ENCODE measurements at regions not wholly inside any gene's neighbourhood (a gene's known extent, or its start where the extent isn't known, plus 50 kb on each side); places are given as distances from the start of the nearest gene placed in this dataset.

DNA sequence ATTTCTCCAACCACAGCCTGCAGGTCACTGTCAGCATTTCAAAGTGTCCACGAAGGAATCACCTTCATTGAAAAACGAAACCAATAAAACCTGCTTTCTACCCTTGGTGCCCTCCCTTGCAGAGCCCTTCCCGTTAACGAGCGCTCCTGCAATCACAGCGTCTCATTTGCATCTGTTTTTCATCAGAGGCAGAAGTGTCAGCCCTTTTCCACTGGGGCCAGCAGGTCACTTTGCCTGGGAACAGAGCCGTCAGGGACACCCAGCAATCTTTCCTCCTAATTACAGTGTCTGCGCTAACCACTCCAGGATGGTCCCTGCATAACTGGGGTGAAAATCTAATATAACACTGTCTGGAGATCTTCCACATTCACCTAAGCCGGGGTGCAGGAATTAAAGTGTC, 85.3 kb downstream of the PSMG1 start:
- no peak overlapping the region for H3K4me3 Mint-ChIP-seq
- ATAC-seq (no peak), DNase-seq (no peak)
- H3K27me3 Mint-ChIP-seq, result peaks cover 40% of the 10 kb centered on the region
- no peak overlapping the region for H3K27ac Mint-ChIP-seq
- H3K36me3 Mint-ChIP-seq (ENCODE audit: low read depth), result no peaks in the 10 kb centered on the region
- peaks cover 4% of the 10 kb centered on the region for H3K4me1 Mint-ChIP-seq
- no peaks in the 10 kb centered on the region for H3K9me3 ChIP-seq (ENCODE audit: control insufficient read depth, low read length, poor library complexity, severe bottlenecking)

- Mint-ChIP-seq H3K27me3 (peaks cover 37% of the 10 kb centered on the region), H3K4me1 (peaks cover 4% of the 10 kb centered on the region), H3K4me3 (no peak overlapping the region), H3K36me3 (ENCODE audit: low read depth) (no peaks in the 10 kb centered on the region), H3K27ac (no peak overlapping the region)
- no peak for DNase-seq
- H3K9me3 ChIP-seq (ENCODE audit: control insufficient read depth, low read length, poor library complexity, severe bottlenecking), result no peaks in the 10 kb centered on the region
- no peak for ATAC-seq
Measured at GRCh38 chr21:39097335-39097861, 85.9 kb downstream of the PSMG1 start.

DNA sequence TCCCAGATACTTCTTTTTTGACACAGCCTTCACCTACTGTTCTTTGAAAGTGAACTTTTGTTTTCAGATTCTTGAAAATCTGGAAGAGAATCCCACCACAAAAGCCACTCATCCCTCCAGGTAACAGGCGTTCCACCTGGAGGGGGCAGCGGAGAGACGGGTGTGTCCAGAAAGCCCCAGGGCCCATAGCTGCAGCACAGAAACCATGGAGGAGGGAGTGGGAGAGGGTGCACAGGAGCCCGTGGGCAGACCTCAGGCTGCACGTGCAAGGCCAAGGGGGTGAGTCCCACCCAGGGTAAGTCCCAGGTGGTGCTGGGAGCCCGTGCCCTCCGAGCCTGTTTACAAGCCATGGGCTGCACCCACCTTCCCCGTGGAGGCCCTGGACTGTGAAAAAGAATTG, 86.5 kb downstream of the PSMG1 start:
- H3K36me3 Mint-ChIP-seq (ENCODE audit: low read depth), result no peaks in the 10 kb centered on the region
- H3K4me3 Mint-ChIP-seq, result no peak overlapping the region
- H3K27ac Mint-ChIP-seq, result no peak overlapping the region
- ATAC-seq, result no peak
- H3K4me1 Mint-ChIP-seq, result peaks cover 4% of the 10 kb centered on the region
- no peaks in the 10 kb centered on the region for H3K9me3 ChIP-seq (ENCODE audit: control insufficient read depth, low read length, poor library complexity, severe bottlenecking)
- H3K27me3 Mint-ChIP-seq, result peaks cover 36% of the 10 kb centered on the region
- no peak for DNase-seq

GRCh38 chr21:39095681-39096080, 87.6 kb downstream of the PSMG1 start:
- Mint-ChIP-seq H3K27ac (no peak overlapping the region), H3K4me3 (no peak overlapping the region), H3K36me3 (ENCODE audit: low read depth) (no peaks in the 10 kb centered on the region), H3K27me3 (peaks cover 28% of the 10 kb centered on the region), H3K4me1 (peaks cover 2% of the 10 kb centered on the region)
- H3K9me3 ChIP-seq (ENCODE audit: control insufficient read depth, low read length, poor library complexity, severe bottlenecking), result no peaks in the 10 kb centered on the region
- DNase-seq, result no peak
- no peak for ATAC-seq

GRCh38 chr21:39094847-39095579, 88.2 kb downstream of the PSMG1 start:
- Mint-ChIP-seq H3K36me3 (ENCODE audit: low read depth) (no peaks in the 10 kb centered on the region), H3K27ac (no peak overlapping the region), H3K27me3 (peaks cover 23% of the 10 kb centered on the region), H3K4me1 (peaks cover 2% of the 10 kb centered on the region), H3K4me3 (no peak overlapping the region)
- DNase-seq (no peak), ATAC-seq (no peak)
- H3K9me3 ChIP-seq (ENCODE audit: control insufficient read depth, low read length, poor library complexity, severe bottlenecking), result no peaks in the 10 kb centered on the region

GRCh38 chr21:39094087-39094780, 89.0 kb downstream of the PSMG1 start:
- Mint-ChIP-seq H3K4me1 (peaks cover 2% of the 10 kb centered on the region), H3K27me3 (peaks cover 16% of the 10 kb centered on the region), H3K36me3 (ENCODE audit: low read depth) (no peaks in the 10 kb centered on the region), H3K4me3 (no peak overlapping the region), H3K27ac (no peak overlapping the region)
- no peak for ATAC-seq
- no peaks in the 10 kb centered on the region for H3K9me3 ChIP-seq (ENCODE audit: control insufficient read depth, low read length, poor library complexity, severe bottlenecking)
- DNase-seq, result no peak

DNA sequence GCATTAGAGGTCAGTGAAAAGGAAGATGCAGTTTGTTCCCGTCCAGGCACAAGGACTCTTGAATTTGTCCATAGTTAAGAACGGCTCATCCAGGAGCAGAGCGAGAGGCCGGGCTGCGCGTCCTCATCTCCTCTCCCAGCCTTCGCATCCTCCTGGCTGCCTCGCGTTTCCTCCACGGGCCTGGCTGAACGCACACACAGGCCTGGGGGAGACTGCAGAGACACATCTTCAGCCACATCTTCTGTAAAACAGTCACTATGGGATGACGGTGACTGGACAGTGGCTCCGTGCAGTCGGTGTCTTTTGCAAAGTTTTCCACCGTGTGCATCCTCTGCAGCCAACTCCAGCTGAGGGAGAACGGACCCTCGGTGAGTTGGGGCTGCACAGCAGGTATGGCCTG, 89.7 kb downstream of the PSMG1 start:
- DNase-seq (no peak), ATAC-seq (no peak)
- Mint-ChIP-seq H3K36me3 (ENCODE audit: low read depth) (no peaks in the 10 kb centered on the region), H3K27ac (no peak overlapping the region), H3K4me1 (peaks cover 2% of the 10 kb centered on the region), H3K27me3 (peaks cover 16% of the 10 kb centered on the region), H3K4me3 (no peak overlapping the region)
- no peaks in the 10 kb centered on the region for H3K9me3 ChIP-seq (ENCODE audit: control insufficient read depth, low read length, poor library complexity, severe bottlenecking)

DNA sequence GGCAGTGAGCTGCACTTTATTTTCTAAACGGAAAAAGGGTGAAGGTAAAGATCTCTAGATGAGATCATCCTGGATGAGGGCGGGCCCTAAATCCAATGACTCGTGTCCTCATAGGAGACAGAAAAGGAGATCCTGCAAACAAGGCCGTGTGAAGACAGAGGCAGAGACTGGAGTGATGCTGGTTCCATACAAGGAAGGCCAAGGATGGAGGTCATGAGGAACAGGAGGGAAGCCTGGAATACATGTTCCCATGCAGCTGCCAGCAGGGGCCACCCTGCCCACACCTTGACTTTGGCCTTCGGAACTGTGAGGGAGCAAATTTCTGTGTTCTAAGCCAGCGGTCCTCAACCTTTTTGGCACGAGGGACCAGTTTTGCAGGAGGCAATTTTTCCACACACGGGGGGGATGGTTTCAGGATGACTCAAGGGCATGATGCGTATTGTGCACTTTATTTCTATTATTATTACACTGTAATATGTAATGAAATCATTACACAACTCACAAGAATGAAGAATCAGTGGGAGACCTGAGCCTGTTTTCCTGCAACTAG, 94.3 kb downstream of the PSMG1 start:
- no peaks in the 10 kb centered on the region for H3K9me3 ChIP-seq (ENCODE audit: control insufficient read depth, low read length, poor library complexity, severe bottlenecking)
- DNase-seq (no peak), ATAC-seq (no peak)
- Mint-ChIP-seq H3K27me3 (peaks cover 20% of the 10 kb centered on the region), H3K27ac (no peak overlapping the region), H3K4me3 (no peak overlapping the region), H3K4me1 (no peaks in the 10 kb centered on the region), H3K36me3 (ENCODE audit: low read depth) (no peaks in the 10 kb centered on the region)

DNA sequence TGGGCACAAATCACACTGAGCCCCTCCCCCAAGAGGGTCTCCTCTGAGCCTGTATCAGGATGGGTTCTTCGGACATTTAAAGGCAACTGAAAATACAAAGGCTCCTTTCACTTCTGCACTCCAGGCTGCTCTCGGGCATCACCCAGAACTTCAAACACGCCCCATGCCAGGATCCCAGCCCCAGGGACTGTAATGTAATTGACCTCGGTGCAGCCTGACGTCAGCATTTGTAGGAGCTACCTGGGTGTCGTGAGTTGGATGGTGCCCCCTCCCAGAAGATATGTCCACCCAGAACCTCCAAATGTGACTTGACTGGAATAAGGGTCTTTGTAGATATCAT, 95.2 kb downstream of the PSMG1 start:
- H3K36me3 Mint-ChIP-seq (ENCODE audit: low read depth), result no peaks in the 10 kb centered on the region
- no peak for ATAC-seq
- DNase-seq, result no peak
- no peaks in the 10 kb centered on the region for H3K9me3 ChIP-seq (ENCODE audit: control insufficient read depth, low read length, poor library complexity, severe bottlenecking)
- H3K4me3 Mint-ChIP-seq, result no peak overlapping the region
- no peak overlapping the region for H3K27ac Mint-ChIP-seq
- H3K4me1 Mint-ChIP-seq, result no peaks in the 10 kb centered on the region
- H3K27me3 Mint-ChIP-seq, result peaks cover 26% of the 10 kb centered on the region

DNA sequence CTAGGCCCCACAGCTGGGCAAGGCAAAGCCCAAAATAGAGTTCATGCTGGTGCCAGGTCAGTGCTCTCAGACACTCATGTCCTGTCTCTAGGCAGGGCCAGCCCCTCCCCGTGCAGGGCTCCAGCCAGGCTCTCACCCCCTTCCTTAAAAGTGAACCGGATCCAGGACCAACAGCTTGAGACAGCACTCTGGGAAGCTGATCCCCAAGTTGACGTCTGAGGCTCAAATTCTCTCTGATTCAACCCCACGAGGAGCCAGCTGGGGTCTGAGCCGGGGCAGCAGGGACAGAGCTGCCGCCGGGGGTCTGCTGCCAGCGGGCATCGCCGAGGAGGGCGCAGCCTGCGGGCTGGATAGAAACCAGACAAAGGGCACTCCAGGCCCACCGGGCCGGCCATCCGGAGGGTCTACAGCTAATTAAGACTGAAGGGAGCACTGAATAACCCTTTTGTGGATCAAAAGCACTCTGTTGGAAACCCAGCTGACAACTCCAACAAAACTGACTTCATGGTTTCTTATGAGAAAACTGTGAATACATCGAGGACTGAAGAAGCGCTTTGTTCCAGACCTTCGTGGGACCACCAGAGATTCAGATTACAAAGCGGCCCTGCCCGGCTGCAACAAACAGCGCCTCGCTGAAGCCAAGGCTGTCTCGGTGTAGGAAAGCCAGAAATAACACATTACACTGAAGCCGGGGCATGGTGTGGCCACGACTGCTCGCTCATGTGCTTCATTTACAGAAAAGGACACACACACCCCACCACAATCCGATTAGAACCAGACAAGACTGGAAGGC, 95.8 kb downstream of the PSMG1 start:
- Mint-ChIP-seq H3K4me3 (no peak overlapping the region), H3K27me3 (peaks cover 26% of the 10 kb centered on the region), H3K27ac (no peak overlapping the region), H3K36me3 (ENCODE audit: low read depth) (no peaks in the 10 kb centered on the region), H3K4me1 (no peaks in the 10 kb centered on the region)
- ATAC-seq, result no peak
- no peak for DNase-seq
- H3K9me3 ChIP-seq (ENCODE audit: control insufficient read depth, low read length, poor library complexity, severe bottlenecking), result no peaks in the 10 kb centered on the region

- DNase-seq, result no peak
- Mint-ChIP-seq H3K4me3 (no peak overlapping the region), H3K36me3 (ENCODE audit: low read depth) (no peaks in the 10 kb centered on the region), H3K27ac (no peak overlapping the region), H3K27me3 (peaks cover 23% of the 10 kb centered on the region), H3K4me1 (no peaks in the 10 kb centered on the region)
- no peaks in the 10 kb centered on the region for H3K9me3 ChIP-seq (ENCODE audit: control insufficient read depth, low read length, poor library complexity, severe bottlenecking)
- ATAC-seq, result no peak
Measured at GRCh38 chr21:39086547-39086946, 96.7 kb downstream of the PSMG1 start.

DNA sequence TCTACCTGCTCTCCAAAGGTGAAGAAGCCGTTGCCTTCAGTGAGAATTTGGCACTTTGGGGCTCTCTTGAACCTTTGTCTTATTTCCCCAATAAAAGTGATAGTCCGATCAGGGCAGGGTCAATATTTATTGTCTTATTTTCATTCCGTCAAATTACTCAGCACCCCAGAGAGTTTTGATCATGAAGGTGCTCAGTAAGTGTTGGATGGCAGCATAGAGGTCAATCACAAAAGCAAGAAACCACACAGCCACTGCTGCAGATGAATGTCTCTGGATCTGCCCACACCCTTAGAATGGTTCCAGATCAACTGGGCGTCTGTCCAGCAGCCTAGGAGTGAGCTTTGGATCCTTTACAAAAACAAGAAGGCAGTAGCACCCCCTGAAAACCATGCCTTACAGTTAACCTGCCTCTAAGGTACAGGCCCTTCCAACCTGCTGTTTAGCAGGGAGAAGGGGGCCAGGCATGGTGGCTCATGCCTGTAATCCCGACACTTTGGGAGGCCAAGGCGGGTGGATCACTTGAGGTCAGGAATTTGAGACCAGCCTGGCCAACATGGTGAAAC, 97.3 kb downstream of the PSMG1 start:
- ATAC-seq, result no peak
- DNase-seq, result no peak
- no peaks in the 10 kb centered on the region for H3K4me1 Mint-ChIP-seq

More for the DNA sequence above, 97.3 kb downstream of the PSMG1 start:
- peaks cover 28% of the 10 kb centered on the region for H3K27me3 Mint-ChIP-seq
- H3K4me3 Mint-ChIP-seq, result no peak overlapping the region
- H3K36me3 Mint-ChIP-seq (ENCODE audit: low read depth), result no peaks in the 10 kb centered on the region
- H3K27ac Mint-ChIP-seq, result no peak overlapping the region
- no peaks in the 10 kb centered on the region for H3K9me3 ChIP-seq (ENCODE audit: control insufficient read depth, low read length, poor library complexity, severe bottlenecking)
